Naive thymus-derived CD4-positive, alpha-beta T cell (primary cell): ENCODE measurements at regions not wholly inside any gene's neighbourhood (a gene's known extent, or its start where the extent isn't known, plus 50 kb on each side); places are given as distances from the start of the nearest gene placed in this dataset.

Experiments used
- ATAC-seq: fragments of 150-1000 bp; cut with Tn5 transposase; 2 replicates; pipeline ENCODE4 v1.10.0; 2021; ENCODE audit warnings: mild to moderate bottlenecking, moderate library complexity
- CTCF ChIA-PET: fragments of 350-600 bp; sonication (Branson Sonifier 250); formaldehyde crosslinking; loops from one replicate; lab custom pipeline; 2021; ENCODE audit warnings: antibody characterized with exemption; lab: Charles Lee
- POLR2A ChIA-PET: fragments of 350-600 bp; sonication (Branson Sonifier 250); formaldehyde crosslinking; loops from one replicate; lab custom pipeline; 2021; ENCODE audit warnings: antibody characterized with exemption, inconsistent platforms; lab: Charles Lee
- DNase-seq, 9 donors: peaks; one replicate each; pipeline versions ENCODE4 v3.0.0 to v3.0.0-alpha.2; 2020 to 2022; ENCODE audit warnings: mixed read lengths in 1 of 9
- H3K27ac ChIP-seq: one replicate; pipeline ENCODE4 v1.7.0; 2013; ENCODE audit warnings: mild to moderate bottlenecking, low read depth, low read length, moderate library complexity
- H3K27me3 ChIP-seq, 2 donors: one replicate each; pipeline ENCODE4 v1.7.0; 2013; ENCODE audit warnings: low read length in 2 of 2, mild to moderate bottlenecking in 2 of 2, moderate library complexity in 2 of 2; ENCODE audit not compliant: control insufficient read depth in 2 of 2, insufficient read depth in 2 of 2
- H3K36me3 ChIP-seq, 3 experiments: 1 replicate in 2 of 3; 2 replicates in 1 of 3; pipeline ENCODE4 v1.7.0; 2013; ENCODE audit warnings: low read length in 3 of 3, mild to moderate bottlenecking in 3 of 3, moderate library complexity in 1 of 3; ENCODE audit not compliant: insufficient read depth in 3 of 3, control insufficient read depth in 2 of 3
- H3K4me1 ChIP-seq, 2 donors: one replicate each; pipeline ENCODE4 v1.7.0; 2013; ENCODE audit warnings: low read length in 2 of 2, mild to moderate bottlenecking in 2 of 2, moderate library complexity in 1 of 2; ENCODE audit not compliant: control insufficient read depth in 2 of 2, insufficient read depth in 2 of 2
- H3K4me3 ChIP-seq: 2 replicates; pipeline ENCODE4 v1.7.0; 2013; ENCODE audit warnings: mild to moderate bottlenecking, low read length
- H3K9me3 ChIP-seq, 3 experiments: 1 replicate in 2 of 3; 2 replicates in 1 of 3; pipeline ENCODE4 v1.7.0; 2013; ENCODE audit warnings: low read length in 3 of 3; ENCODE audit not compliant: control insufficient read depth in 2 of 3
- H3K27ac Mint-ChIP-seq, 9 donors: one replicate each; pipeline ENCODE4 v1.8.0; 2020 to 2022; ENCODE audit warnings: mixed read lengths in 9 of 9, mild to moderate bottlenecking in 8 of 9, moderate library complexity in 5 of 9, inconsistent platforms in 2 of 9
- H3K27me3 Mint-ChIP-seq, 5 donors: one replicate each; pipeline ENCODE4 v1.8.0; 2021 to 2022; ENCODE audit warnings: mixed read lengths in 5 of 5, mild to moderate bottlenecking in 1 of 5
- H3K36me3 Mint-ChIP-seq, 5 donors: one replicate each; pipeline ENCODE4 v1.8.0; 2020 to 2022; ENCODE audit warnings: mixed read lengths in 5 of 5, mild to moderate bottlenecking in 3 of 5, inconsistent platforms in 1 of 5
- H3K4me1 Mint-ChIP-seq, 7 donors: one replicate each; pipeline ENCODE4 v1.8.0; 2020 to 2022; ENCODE audit warnings: mixed read lengths in 7 of 7, mild to moderate bottlenecking in 3 of 7, inconsistent platforms in 1 of 7
- H3K4me3 Mint-ChIP-seq, 10 donors: one replicate each; pipeline ENCODE4 v1.8.0; 2020 to 2022; ENCODE audit warnings: mild to moderate bottlenecking in 10 of 10, mixed read lengths in 10 of 10, moderate library complexity in 6 of 10, inconsistent platforms in 2 of 10
- H3K9me3 Mint-ChIP-seq, 11 donors: one replicate each; pipeline ENCODE4 v1.8.0; 2020 to 2022; ENCODE audit warnings: mixed read lengths in 11 of 11, mild to moderate bottlenecking in 4 of 11, inconsistent platforms in 1 of 11, moderate library complexity in 1 of 11
- intact Hi-C, 2 donors: fragments of 100-400 bp; cut with micrococcal nuclease; formaldehyde crosslinking; loops; one replicate each; pipeline ENCODE4 v1.15.1; 2023

- no peak for DNase-seq
- Histone ChIP-seq H3K4me3 (no peak overlapping the region), H3K9me3 (no peaks in the 10 kb centered on the region), H3K27me3 (no peaks in the 10 kb centered on the region), H3K36me3 (no peaks in the 10 kb centered on the region), H3K27ac (no peak overlapping the region), H3K4me1 (no peaks in the 10 kb centered on the region)
- Mint-ChIP-seq H3K27me3 (peaks cover 0 to 28% (median 15%) of the 10 kb centered on the region in 5 donors), H3K9me3 (no peaks in the 10 kb centered on the region), H3K4me3 (no peak overlapping the region), H3K27ac (no peak overlapping the region), H3K4me1 (peaks cover 0 to 2% (median 0%) of the 10 kb centered on the region in 7 donors), H3K36me3 (no peaks in the 10 kb centered on the region)
- intact Hi-C loops, result no loop called here
- no peak for ATAC-seq
- CTCF ChIA-PET, result no interaction called here
- POLR2A ChIA-PET, result no interaction called here
Observed at GRCh38 chr1:4961935-4962645, 307.7 kb downstream of the AJAP1 start.

- H3K9me3 ChIP-seq, result no peaks in the 10 kb centered on the region
- Mint-ChIP-seq H3K27me3 (peaks cover 0 to 26% (median 7%) of the 10 kb centered on the region in 5 donors), H3K27ac (no peak overlapping the region), H3K36me3 (no peaks in the 10 kb centered on the region), H3K9me3 (peaks cover 0 to 3% (median 0%) of the 10 kb centered on the region in 11 donors), H3K4me3 (no peak overlapping the region), H3K4me1 (peaks cover 0 to 2% (median 0%) of the 10 kb centered on the region in 7 donors)
- no peaks in the 10 kb centered on the region for H3K4me1 ChIP-seq
- ChIA-PET POLR2A (no interaction called here), CTCF (no interaction called here)
- DNase-seq (no peak), ATAC-seq (no peak)
- no peaks in the 10 kb centered on the region for H3K36me3 ChIP-seq
- H3K4me3 ChIP-seq, result no peak overlapping the region
- no peak overlapping the region for H3K27ac ChIP-seq
- intact Hi-C loops, result no loop called here
- H3K27me3 ChIP-seq, result no peaks in the 10 kb centered on the region
Observed at GRCh38 chr1:4960782-4961475, 306.5 kb downstream of the AJAP1 start.

- H3K27me3 Mint-ChIP-seq, result peaks cover 0 to 26% (median 7%) of the 10 kb centered on the region in 5 donors
- Histone ChIP-seq H3K27me3 (no peaks in the 10 kb centered on the region), H3K36me3 (no peaks in the 10 kb centered on the region), H3K27ac (no peak overlapping the region), H3K4me3 (no peak overlapping the region), H3K4me1 (no peaks in the 10 kb centered on the region), H3K9me3 (no peaks in the 10 kb centered on the region)
- no peak overlapping the region for H3K4me3 Mint-ChIP-seq
- ChIA-PET CTCF (no interaction called here), POLR2A (no interaction called here)
- no peak overlapping the region for H3K27ac Mint-ChIP-seq
- intact Hi-C loops, result no loop called here
- no peaks in the 10 kb centered on the region for H3K36me3 Mint-ChIP-seq
- ATAC-seq (no peak), DNase-seq (no peak)
- H3K9me3 Mint-ChIP-seq, result peaks cover 0 to 4% (median 0%) of the 10 kb centered on the region in 11 donors
- H3K4me1 Mint-ChIP-seq, result peaks cover 0 to 2% (median 0%) of the 10 kb centered on the region in 7 donors
Observed at GRCh38 chr1:4960336-4960735, 305.9 kb downstream of the AJAP1 start.

GRCh38 chr1:4959216-4959615 is 304.8 kb downstream of the AJAP1 start:
- H3K4me3 ChIP-seq, result no peak overlapping the region
- no peak overlapping the region for H3K4me3 Mint-ChIP-seq
- H3K9me3 ChIP-seq, result no peaks in the 10 kb centered on the region
- CTCF ChIA-PET, result no interaction called here
- H3K27me3 ChIP-seq, result no peaks in the 10 kb centered on the region
- no peak overlapping the region for H3K27ac Mint-ChIP-seq
- no peaks in the 10 kb centered on the region for H3K36me3 ChIP-seq
- H3K36me3 Mint-ChIP-seq, result no peaks in the 10 kb centered on the region
- ATAC-seq (no peak), DNase-seq (no peak)
- H3K27ac ChIP-seq, result no peak overlapping the region
- peaks cover 0 to 26% (median 6%) of the 10 kb centered on the region in 5 donors for H3K27me3 Mint-ChIP-seq
- H3K4me1 Mint-ChIP-seq, result peaks cover 0 to under 1% (median 0%) of the 10 kb centered on the region in 7 donors
- H3K9me3 Mint-ChIP-seq, result peaks cover 0 to 12% (median 5%) of the 10 kb centered on the region in 11 donors
- intact Hi-C loops, result no loop called here
- H3K4me1 ChIP-seq, result no peaks in the 10 kb centered on the region
- POLR2A ChIA-PET, result no interaction called here

DNA sequence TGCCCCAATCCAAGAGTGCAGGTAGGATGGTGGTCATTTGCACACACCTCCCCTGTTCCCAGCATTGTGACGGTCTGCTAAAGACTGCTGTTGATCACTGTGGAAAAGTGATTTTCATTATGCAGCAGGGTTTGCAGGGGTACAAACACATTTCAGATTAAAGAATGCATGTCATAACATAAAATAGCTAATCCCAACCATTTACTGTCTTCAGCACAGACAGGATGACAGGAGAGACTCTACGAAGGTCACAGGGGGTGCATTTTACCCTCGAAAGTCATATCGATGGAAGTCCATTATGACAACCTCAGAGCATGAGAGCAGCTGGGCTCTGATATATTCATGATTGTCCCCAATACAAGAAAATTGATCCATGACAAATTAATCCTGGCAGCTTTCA is 302.6 kb downstream of the AJAP1 start:
- H3K36me3 Mint-ChIP-seq, result peaks cover 0 to 9% (median 0%) of the 10 kb centered on the region in 5 donors
- H3K9me3 Mint-ChIP-seq, result peaks cover 4 to 34% (median 15%) of the 10 kb centered on the region in 11 donors
- no peaks in the 10 kb centered on the region for H3K4me1 Mint-ChIP-seq
- no peaks in the 10 kb centered on the region for H3K4me1 ChIP-seq
- H3K9me3 ChIP-seq, result no peaks in the 10 kb centered on the region
- DNase-seq, result no peak
- H3K27me3 Mint-ChIP-seq, result peaks cover 0 to 24% (median 7%) of the 10 kb centered on the region in 5 donors
- intact Hi-C loops, result no loop called here
- no peaks in the 10 kb centered on the region for H3K27me3 ChIP-seq
- no peak for ATAC-seq
- no peak overlapping the region for H3K27ac ChIP-seq
- H3K4me3 Mint-ChIP-seq, result no peak overlapping the region
- H3K4me3 ChIP-seq, result no peak overlapping the region
- CTCF ChIA-PET, result no interaction called here
- POLR2A ChIA-PET, result no interaction called here
- no peak overlapping the region for H3K27ac Mint-ChIP-seq
- no peaks in the 10 kb centered on the region for H3K36me3 ChIP-seq

GRCh38 chr1:4954392-4954791 is 300.0 kb downstream of the AJAP1 start:
- intact Hi-C loops, result no loop called here
- no peak for ATAC-seq
- CTCF ChIA-PET, result interaction anchor here (0.9 kb wide), 1 partner anchor 1619 kb away, joined by 5 read pairs; no protein-coding TSS in a partner anchor
- peaks cover 0 to 9% (median 0%) of the 10 kb centered on the region in 5 donors for H3K36me3 Mint-ChIP-seq
- H3K4me1 ChIP-seq, result no peaks in the 10 kb centered on the region
- H3K27me3 Mint-ChIP-seq, result peaks cover 0 to 20% (median 14%) of the 10 kb centered on the region in 5 donors
- H3K9me3 ChIP-seq, result no peaks in the 10 kb centered on the region
- H3K4me3 ChIP-seq, result no peak overlapping the region
- no peak for DNase-seq
- no peak overlapping the region for H3K4me3 Mint-ChIP-seq
- no peaks in the 10 kb centered on the region for H3K36me3 ChIP-seq
- POLR2A ChIA-PET, result no interaction called here
- no peaks in the 10 kb centered on the region for H3K4me1 Mint-ChIP-seq
- H3K27ac ChIP-seq, result no peak overlapping the region
- peaks cover 4 to 35% (median 18%) of the 10 kb centered on the region in 11 donors for H3K9me3 Mint-ChIP-seq
- no peak overlapping the region for H3K27ac Mint-ChIP-seq
- no peaks in the 10 kb centered on the region for H3K27me3 ChIP-seq
